ENCODE measurements at regions not wholly inside any gene's neighbourhood (a gene's known extent, or its start where the extent isn't known, plus 50 kb on each side); places are given as distances from the start of the nearest gene placed in this dataset.

- TF ChIP-seq POLR2A (IDR thresholded peaks at IDR 0.05; ENCODE audit: low read length) (no peak), GATA1 (IDR thresholded peaks at IDR 0.05; ENCODE audit: low read depth, low read length) (no peak)
These were observed 334.5 kb downstream of the GPAT3 start for GRCh38 chr4:83870328-83870950.
